ENCODE measurements at regions not wholly inside any gene's neighbourhood (a gene's known extent, or its start where the extent isn't known, plus 50 kb on each side); places are given as distances from the start of the nearest gene placed in this dataset.

- TF ChIP-seq CTCF (IDR thresholded peaks at IDR 0.05), result no peak
- no peak for TF ChIP-seq POLR2A (IDR thresholded peaks at IDR 0.05)
Observed at GRCh38 chrX:144946666-144947065, 300.6 kb upstream of the SPANXN1 start.

Measured in thyroid gland (tissue), 4 donors.